Small intestine (tissue), 7 donors: ENCODE measurements at regions not wholly inside any gene's neighbourhood (a gene's known extent, or its start where the extent isn't known, plus 50 kb on each side); places are given as distances from the start of the nearest gene placed in this dataset.
"Not testable (repeated sequence)": the region's sequence is repeated elsewhere in the genome, so short reads cannot be mapped to it uniquely, and the experiment has no call there.

Experiments
- DNase-seq, 2 donors: peaks; one replicate each; pipeline versions ENCODE4 v3.0.0 to v3.0.0-alpha.2; 2013
- FAIRE-seq: peaks from 2 replicates; lab custom pipeline; 2012; peaks lifted over from hg19 to GRCh38; lab: Jason Lieb, UNC
- H3K27ac ChIP-seq, 3 donors: one replicate each; pipeline ENCODE4 v1.5.1; 2013; ENCODE audit warnings: low read length in 2 of 3, mild to moderate bottlenecking in 2 of 3, control low read depth in 1 of 3, inconsistent platforms in 1 of 3, low read depth in 1 of 3, moderate library complexity in 1 of 3
- H3K27me3 ChIP-seq, 3 donors: one replicate each; pipeline ENCODE4 v1.6.1; 2013; ENCODE audit warnings: low read length in 3 of 3, inconsistent platforms in 1 of 3; ENCODE audit not compliant: control insufficient read depth in 3 of 3, insufficient read depth in 3 of 3
- H3K36me3 ChIP-seq, 3 donors: one replicate each; pipeline ENCODE4 v1.6.1; 2013; ENCODE audit warnings: low read length in 3 of 3, inconsistent platforms in 1 of 3, low read depth in 1 of 3, mild to moderate bottlenecking in 1 of 3, moderate library complexity in 1 of 3; ENCODE audit not compliant: control insufficient read depth in 3 of 3, insufficient read depth in 2 of 3
- H3K4me1 ChIP-seq, 3 donors: one replicate each; pipeline ENCODE4 v1.6.1; 2013; ENCODE audit warnings: low read length in 2 of 3, inconsistent platforms in 1 of 3, low read depth in 1 of 3, mild to moderate bottlenecking in 1 of 3, moderate library complexity in 1 of 3; ENCODE audit not compliant: control insufficient read depth in 3 of 3, insufficient read depth in 2 of 3
- H3K4me3 ChIP-seq, 3 donors: one replicate each; pipeline ENCODE4 v1.5.1; 2013; ENCODE audit warnings: low read length in 3 of 3, control low read depth in 1 of 3, inconsistent platforms in 1 of 3, low read depth in 1 of 3, mild to moderate bottlenecking in 1 of 3, moderate library complexity in 1 of 3
- H3K9me3 ChIP-seq, 2 donors: one replicate each; pipeline ENCODE4 v1.6.1; 2013; ENCODE audit warnings: low read depth in 1 of 2, low read length in 1 of 2; ENCODE audit not compliant: control insufficient read depth in 2 of 2, insufficient read depth in 1 of 2
- WGBS, 3 donors: extraction: QIAGEN DNeasy Blood & Tissue Kit; methylation state at CpG; one replicate each; pipeline ENCODE4 v1.1.7; 2013; 5-methylcytosine and 5-hydroxymethylcytosine counted together
- donor health status: healthy with polysubstance abuse.
- donor health status: control.
- donor health status: control.
- donor health status: Bipolar disorder and iron deficiency.
- donor health status: healthy.

DNA sequence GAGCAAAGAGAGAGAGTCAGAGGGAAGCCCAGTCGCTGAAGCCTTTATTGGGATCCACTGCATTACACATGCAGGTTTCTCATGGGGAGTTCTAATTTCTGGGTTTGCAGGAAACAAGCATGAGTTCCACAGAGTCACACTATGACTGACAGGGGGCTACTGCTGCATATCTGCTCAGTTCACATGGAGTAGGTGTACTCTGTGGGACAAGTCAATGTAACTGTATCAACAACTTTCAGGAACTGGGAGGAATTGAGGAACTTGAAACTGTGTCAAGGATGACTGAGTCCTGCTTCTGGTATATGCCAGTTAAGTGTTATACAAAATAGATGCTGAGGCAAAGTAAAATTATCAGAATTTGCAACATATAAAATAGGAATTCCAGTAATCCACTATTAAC, 110.8 kb downstream of the NPAP1 start:
- Histone ChIP-seq H3K27me3 (no peaks in the 10 kb centered on the region), H3K9me3 (peaks cover 0 to 3% of the 10 kb centered on the region in 2 donors), H3K4me1 (no peaks in the 10 kb centered on the region), H3K4me3 (no peak overlapping the region), H3K36me3 (no peaks in the 10 kb centered on the region), H3K27ac (no peak overlapping the region)
- DNase-seq (no peak), FAIRE-seq (no peak)
- 71 to 88% (median 79%) methylated on average over 1 of the region's 1 CpG for WGBS, 3 donors

DNA sequence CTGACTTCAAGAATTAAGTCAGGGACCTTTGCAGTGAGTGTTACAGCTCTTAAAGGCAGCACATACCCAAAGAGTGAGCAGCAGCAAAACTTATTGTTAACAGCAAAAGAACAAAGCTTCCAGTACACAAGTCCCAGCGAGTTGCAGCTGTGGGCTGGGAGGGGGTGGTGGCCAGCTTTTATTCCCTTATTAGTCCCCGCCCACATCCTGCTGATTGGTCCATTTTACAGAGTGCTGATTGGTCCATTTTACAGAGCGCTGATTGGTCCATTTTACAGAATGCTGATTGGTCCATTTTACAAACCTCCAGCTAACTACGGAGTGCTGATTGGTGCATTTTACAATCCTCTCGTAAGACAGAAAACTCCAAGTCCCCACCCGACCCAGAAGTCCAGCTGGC, 127.0 kb downstream of the NPAP1 start:
- WGBS, 3 donors, result 64 to 71% (median 67%) methylated on average over 6 of the region's 6 CpGs
- H3K4me1 ChIP-seq, FAIRE-seq: not testable (repeated sequence)

DNA sequence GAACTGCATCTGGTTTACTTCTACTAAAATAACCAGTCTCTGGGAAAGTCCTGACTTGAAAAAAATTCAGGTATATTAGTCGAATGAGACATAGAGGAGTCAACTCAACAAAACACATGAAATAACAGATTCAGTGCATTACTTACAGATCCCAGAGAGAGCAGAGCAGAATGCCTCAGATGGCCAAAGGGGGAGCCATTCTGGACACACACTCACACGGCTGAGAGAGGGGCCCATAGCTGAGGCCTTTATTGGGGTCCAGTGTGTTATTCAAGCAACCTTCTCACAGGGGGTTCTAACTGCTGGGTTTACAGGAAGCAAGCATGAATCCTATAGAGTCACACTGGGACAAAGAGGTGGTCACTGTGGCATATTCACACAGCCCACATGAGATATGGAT, 135.1 kb upstream of the SNRPN start:
- no peak overlapping the region for H3K27ac ChIP-seq
- peaks cover 2 to 3% of the 10 kb centered on the region in 2 donors for H3K9me3 ChIP-seq
- DNase-seq, result no peak
- no peak for FAIRE-seq
- H3K36me3 ChIP-seq, result no peaks in the 10 kb centered on the region
- H3K4me3 ChIP-seq, result no peak overlapping the region
- H3K4me1 ChIP-seq, result no peaks in the 10 kb centered on the region
- WGBS, 3 donors, result 62 to 68% (median 62%) methylated on average over 2 of the region's 2 CpGs
- no peaks in the 10 kb centered on the region for H3K27me3 ChIP-seq

More for the DNA sequence above, 127.0 kb downstream of the NPAP1 start:
- not testable (repeated sequence) for H3K4me3 ChIP-seq, H3K27me3 ChIP-seq, H3K36me3 ChIP-seq, DNase-seq, H3K27ac ChIP-seq
- H3K9me3 ChIP-seq, result peaks cover 2 to 12% of the 10 kb centered on the region in 2 donors

DNA sequence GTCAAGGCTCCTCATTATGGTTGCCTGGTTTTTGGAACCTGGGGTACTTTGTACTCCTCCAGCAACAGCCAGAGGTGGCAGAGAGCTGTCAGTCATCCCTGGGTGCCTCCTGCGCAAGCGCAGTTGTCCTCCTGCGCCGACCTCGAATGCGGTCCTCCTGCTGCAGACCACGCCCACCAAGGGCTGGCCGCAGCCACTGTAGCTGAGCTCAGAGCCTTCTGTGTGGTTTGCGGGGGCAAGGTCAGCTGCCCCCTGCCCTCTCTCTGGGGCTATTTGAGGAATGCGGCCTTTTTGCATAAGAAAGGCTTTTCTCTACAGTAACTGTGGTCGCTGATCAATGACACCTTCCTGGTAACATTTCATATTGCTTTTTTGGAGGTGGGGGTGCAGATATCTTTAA, 131.3 kb upstream of the SNRPN start:
- Histone ChIP-seq H3K4me1 (no peaks in the 10 kb centered on the region), H3K4me3 (peak overlapping the region in 1 of 3 donors; percentile 23), H3K36me3 (no peaks in the 10 kb centered on the region), H3K9me3 (peaks cover 2 to 3% of the 10 kb centered on the region in 2 donors), H3K27me3 (no peaks in the 10 kb centered on the region), H3K27ac (no peak overlapping the region)
- FAIRE-seq (no peak), DNase-seq (peak in 1 of 2 donors; percentile 20)
- WGBS, 3 donors, result 41 to 52% (median 42%) methylated on average over 11 of the region's 11 CpGs

DNA sequence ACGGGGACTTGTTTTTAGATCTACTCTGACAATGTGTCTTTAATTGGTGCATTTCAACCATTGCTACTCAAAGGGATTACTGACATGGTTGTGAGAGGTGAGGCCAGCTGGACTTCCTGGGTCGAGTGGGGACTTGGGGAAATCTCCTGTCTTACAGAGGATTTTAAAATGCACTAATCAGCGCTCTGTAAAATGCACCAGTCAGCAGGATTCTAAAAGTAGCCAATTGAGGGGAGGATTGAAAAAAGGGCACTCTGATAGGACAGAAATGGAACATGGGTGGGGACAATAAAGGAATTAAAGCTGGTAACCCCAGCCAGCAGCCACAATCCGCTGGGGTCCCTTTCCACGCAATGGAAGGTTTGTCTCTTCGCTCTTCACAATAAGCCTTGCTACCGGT, 122.5 kb upstream of the SNRPN start:
- FAIRE-seq (no peak), DNase-seq (no peak)
- Histone ChIP-seq H3K4me1 (no peaks in the 10 kb centered on the region), H3K27me3 (no peaks in the 10 kb centered on the region), H3K4me3 (no peak overlapping the region), H3K27ac (no peak overlapping the region), H3K36me3 (no peaks in the 10 kb centered on the region), H3K9me3 (peaks cover 0 to 5% of the 10 kb centered on the region in 2 donors)
- WGBS, 3 donors, result 69 to 79% (median 71%) methylated on average over 7 of the region's 7 CpGs

DNA sequence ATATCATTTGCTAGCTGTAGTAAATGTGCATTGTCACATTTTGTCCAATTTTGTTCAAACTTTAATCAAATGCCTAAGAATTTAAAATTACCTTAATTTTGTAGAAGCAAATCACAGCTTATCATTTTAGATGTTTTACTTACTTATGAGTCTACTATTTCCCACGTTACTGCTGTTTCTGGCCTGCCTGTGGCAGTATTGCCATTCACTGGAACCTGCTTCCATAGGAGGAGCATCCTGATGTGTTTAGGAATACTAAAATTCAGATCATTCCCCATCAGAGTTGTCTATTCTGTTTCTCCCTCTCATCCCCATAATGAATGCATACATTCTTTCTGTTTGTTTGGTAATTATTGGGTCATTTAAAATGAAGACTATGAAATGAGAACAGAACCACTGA, 119.5 kb upstream of the SNRPN start:
- FAIRE-seq, result no peak
- WGBS, 3 donors, result 48 to 54% (median 52%) methylated on average over 1 of the region's 1 CpG
- Histone ChIP-seq H3K27me3 (no peaks in the 10 kb centered on the region), H3K4me1 (no peaks in the 10 kb centered on the region), H3K9me3 (peaks cover 0 to 4% of the 10 kb centered on the region in 2 donors), H3K36me3 (no peaks in the 10 kb centered on the region), H3K4me3 (no peak overlapping the region), H3K27ac (no peak overlapping the region)
- DNase-seq, result no peak

DNA sequence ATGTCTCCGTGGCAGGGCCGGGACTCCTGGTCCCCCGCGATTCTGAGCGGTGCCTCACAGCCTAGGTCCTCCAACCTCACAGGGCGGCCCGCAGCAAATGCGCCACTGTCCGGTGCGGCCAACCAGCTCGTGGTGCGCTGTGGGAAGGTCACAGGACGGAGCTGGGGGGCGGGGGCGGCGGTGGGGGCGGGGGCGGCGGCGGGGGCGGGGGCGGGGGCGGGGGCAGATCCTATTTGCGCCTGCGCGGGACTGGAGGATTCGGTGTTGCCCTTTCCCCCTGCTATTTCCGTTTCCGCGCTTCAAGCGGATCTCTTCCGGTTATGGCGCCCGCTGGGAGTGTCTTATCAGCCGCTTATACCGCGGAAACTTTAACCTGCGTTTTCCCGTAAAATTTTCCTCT, 106.7 kb upstream of the SNRPN start:
- Histone ChIP-seq H3K27me3 (no peaks in the 10 kb centered on the region), H3K27ac (peak overlapping the region in 1 of 3 donors; percentile 71), H3K4me1 (peaks cover 0 to 2% (median 0%) of the 10 kb centered on the region in 3 donors), H3K9me3 (peaks cover 0 to 14% of the 10 kb centered on the region in 2 donors), H3K36me3 (no peaks in the 10 kb centered on the region), H3K4me3 (peak overlapping the region in 1 of 3 donors; percentile 32)
- DNase-seq (peak in 1 of 2 donors; percentile 47), FAIRE-seq (no peak)
- 41 to 62% (median 51%) methylated on average over 21 to 39 of the region's 39 CpGs for WGBS, 3 donors

DNA sequence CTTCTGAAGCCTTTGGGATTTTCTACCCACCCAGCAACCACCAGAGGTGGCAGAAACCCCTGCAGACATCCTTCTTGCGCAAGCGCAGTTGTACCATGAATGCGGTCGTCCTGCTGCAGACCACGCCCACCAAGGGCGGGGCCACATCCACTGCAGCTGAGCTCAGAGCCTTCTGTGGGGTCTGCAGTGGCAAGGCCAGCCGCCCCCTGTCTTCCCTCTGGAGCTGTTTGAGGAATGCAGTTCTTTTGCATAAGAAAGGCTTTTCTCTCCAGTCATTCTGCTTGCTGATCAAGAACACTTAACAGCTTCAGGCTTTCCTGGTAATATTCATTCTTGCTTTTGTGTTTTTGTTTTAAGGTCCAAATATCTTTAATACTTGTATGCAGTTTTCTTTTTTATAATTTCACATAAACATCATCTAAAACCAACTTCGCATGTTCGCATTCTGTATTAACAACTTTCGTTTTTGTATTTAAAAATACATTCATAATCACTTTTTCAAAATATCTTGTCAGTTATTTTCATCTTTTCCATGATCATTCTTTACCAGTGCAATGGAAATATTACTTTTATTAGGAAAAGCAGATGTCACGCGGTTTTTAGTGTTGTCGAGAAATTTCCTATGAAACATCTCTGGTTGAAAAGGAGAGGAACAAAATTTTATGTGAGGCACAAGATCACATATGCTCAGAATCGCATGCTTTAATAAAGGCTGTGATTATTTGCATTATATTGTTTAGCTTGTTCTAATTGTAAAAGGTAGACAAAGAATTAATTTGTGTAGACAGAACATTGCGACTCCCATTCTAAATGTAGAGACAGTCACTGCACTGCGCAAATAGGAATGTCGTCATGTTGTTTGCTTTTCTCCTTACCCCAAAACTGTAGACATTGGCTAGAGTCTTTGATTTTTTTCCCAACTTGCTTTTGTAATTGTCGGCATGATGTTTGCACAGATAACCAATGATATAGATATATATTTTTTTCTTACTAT, 98.1 kb upstream of the SNRPN start:
- peak in 1 of 2 donors; percentile 29 for DNase-seq
- 52 to 65% (median 61%) methylated on average over 18 of the region's 18 CpGs for WGBS, 3 donors
- Histone ChIP-seq H3K9me3 (peaks cover 0 to under 1% of the 10 kb centered on the region in 2 donors), H3K27me3 (peaks cover 0 to 2% (median 0%) of the 10 kb centered on the region in 3 donors), H3K4me3 (peak overlapping the region in 1 of 3 donors; percentile 8), H3K36me3 (no peaks in the 10 kb centered on the region), H3K4me1 (no peaks in the 10 kb centered on the region), H3K27ac (no peak overlapping the region)
- FAIRE-seq, result no peak
